Hepatocyte (in vitro differentiated cells): ENCODE measurements at regions not wholly inside any gene's neighbourhood (a gene's known extent, or its start where the extent isn't known, plus 50 kb on each side); places are given as distances from the start of the nearest gene placed in this dataset.

Experiments
- DNase-seq: peaks from one replicate; pipeline ENCODE4 v3.0.0-alpha.2; 2016; ENCODE audit warnings: low spot score
- H2AFZ ChIP-seq: fragments of 200-600 bp; sonication (generic); 2 replicates; pipeline ENCODE4 v1.6.0; 2016; ENCODE audit warnings: antibody characterized with exemption, mild to moderate bottlenecking
- H3K27ac ChIP-seq: fragments of 200-600 bp; sonication (generic); 2 replicates; pipeline ENCODE4 v1.5.1; 2016; ENCODE audit warnings: mild to moderate bottlenecking
- H3K27me3 ChIP-seq: fragments of 200-600 bp; sonication (generic); 2 replicates; pipeline ENCODE4 v1.6.1; 2016
- H3K36me3 ChIP-seq: fragments of 200-600 bp; sonication (generic); replicated peaks from 2 replicates; pipeline ENCODE4 v1.5.1; 2016; ENCODE audit warnings: low read depth; ENCODE audit not compliant: insufficient read depth
- H3K4me1 ChIP-seq: fragments of 200-600 bp; sonication (generic); 2 replicates; pipeline ENCODE4 v1.5.1; 2016; ENCODE audit warnings: mild to moderate bottlenecking, moderate library complexity; ENCODE audit not compliant: insufficient read depth
- H3K4me2 ChIP-seq: fragments of 200-600 bp; sonication (generic); 2 replicates; pipeline ENCODE4 v1.6.0; 2016
- H3K4me3 ChIP-seq: fragments of 200-600 bp; sonication (generic); 2 replicates; pipeline ENCODE4 v1.5.1; 2016; ENCODE audit warnings: mild to moderate bottlenecking
- H3K79me2 ChIP-seq: fragments of 200-600 bp; sonication (generic); 2 replicates; pipeline ENCODE4 v1.6.0; 2017; ENCODE audit warnings: mild to moderate bottlenecking
- H3K9me2 ChIP-seq: fragments of 200-600 bp; sonication (generic); replicated peaks from 2 replicates; pipeline ENCODE4 v1.6.0; 2017; ENCODE audit warnings: mild to moderate bottlenecking; ENCODE audit not compliant: insufficient read depth
- H3K9me3 ChIP-seq: fragments of 200-600 bp; sonication (generic); 2 replicates; pipeline ENCODE4 v1.5.1; 2016; ENCODE audit warnings: low read depth, mild to moderate bottlenecking
- H4K20me1 ChIP-seq: fragments of 200-600 bp; sonication (generic); 2 replicates; pipeline ENCODE4 v1.6.0; 2016; ENCODE audit warnings: mild to moderate bottlenecking; ENCODE audit not compliant: insufficient read depth, poor library complexity, severe bottlenecking
- CTCF ChIP-seq: fragments of 200-600 bp; sonication (generic); IDR thresholded peaks from 2 replicates; pipeline ENCODE4 v1.5.1; 2016; ENCODE audit warnings: antibody characterized with exemption, mild to moderate bottlenecking; ENCODE audit not compliant: poor library complexity
- EZH2 ChIP-seq: fragments of 200-600 bp; sonication (generic); IDR thresholded peaks from 2 replicates; pipeline ENCODE4 v1.6.1; 2016; ENCODE audit warnings: antibody characterized with exemption, mild to moderate bottlenecking, borderline replicate concordance
- EZH2phosphoT487 ChIP-seq: fragments of 200-600 bp; sonication (generic); IDR thresholded peaks from one replicate; pipeline ENCODE4 v1.6.1; 2018; ENCODE audit warnings: antibody characterized with exemption, mild to moderate bottlenecking, low read depth, moderate library complexity; ENCODE audit not compliant: unreplicated experiment, severe bottlenecking
- WGBS: methylation state at CpG from one replicate; pipeline ENCODE4 v1.1.6; 2016; ENCODE audit warnings: low lambda C conversion rate; ENCODE audit errors: missing lambda C conversion rate; 5-methylcytosine and 5-hydroxymethylcytosine counted together

GRCh38 chr3:64859625-64860535 lies 172.1 kb upstream of the ADAMTS9 start:
- no peaks in the 10 kb centered on the region for H3K27me3 ChIP-seq
- no peak overlapping the region for H3K4me3 ChIP-seq
- no peak overlapping the region for H2AFZ ChIP-seq
- DNase-seq, result no peak
- no peaks in the 10 kb centered on the region for H4K20me1 ChIP-seq
- H3K9me2 ChIP-seq, result no peaks in the 10 kb centered on the region
- 85% methylated on average over 6 of the region's 6 CpGs for WGBS
- no peak overlapping the region for H3K27ac ChIP-seq
- H3K4me1 ChIP-seq, result no peaks in the 10 kb centered on the region
- no peaks in the 10 kb centered on the region for H3K36me3 ChIP-seq
- no peaks in the 10 kb centered on the region for H3K9me3 ChIP-seq
- H3K4me2 ChIP-seq, result no peak overlapping the region
- H3K79me2 ChIP-seq, result no peaks in the 10 kb centered on the region
- TF ChIP-seq EZH2 (no peak), EZH2phosphoT487 (no peak), CTCF (no peak)

- no peaks in the 10 kb centered on the region for H3K36me3 ChIP-seq
- H3K27ac ChIP-seq, result no peak overlapping the region
- no peaks in the 10 kb centered on the region for H3K9me2 ChIP-seq
- 70% methylated on average over 3 of the region's 3 CpGs for WGBS
- no peaks in the 10 kb centered on the region for H3K79me2 ChIP-seq
- no peaks in the 10 kb centered on the region for H3K27me3 ChIP-seq
- no peaks in the 10 kb centered on the region for H4K20me1 ChIP-seq
- H3K4me3 ChIP-seq, result no peak overlapping the region
- H3K4me2 ChIP-seq, result no peak overlapping the region
- TF ChIP-seq EZH2, result no peak
- no peak for TF ChIP-seq CTCF
- TF ChIP-seq EZH2phosphoT487, result no peak
- no peak for DNase-seq
- no peaks in the 10 kb centered on the region for H3K4me1 ChIP-seq
- no peak overlapping the region for H2AFZ ChIP-seq
- no peaks in the 10 kb centered on the region for H3K9me3 ChIP-seq
These were observed 169.2 kb upstream of the ADAMTS9 start for GRCh38 chr3:64856977-64857516.

GRCh38 chr3:64856106-64856505 lies 168.3 kb upstream of the ADAMTS9 start:
- H3K27me3 ChIP-seq, result no peaks in the 10 kb centered on the region
- H3K4me3 ChIP-seq, result no peak overlapping the region
- TF ChIP-seq CTCF (no peak), EZH2 (no peak), EZH2phosphoT487 (no peak)
- H4K20me1 ChIP-seq, result no peaks in the 10 kb centered on the region
- H3K4me1 ChIP-seq, result no peaks in the 10 kb centered on the region
- no peak overlapping the region for H2AFZ ChIP-seq
- H3K27ac ChIP-seq, result no peak overlapping the region
- H3K9me2 ChIP-seq, result no peaks in the 10 kb centered on the region
- DNase-seq, result no peak
- no peak overlapping the region for H3K4me2 ChIP-seq
- H3K9me3 ChIP-seq, result no peaks in the 10 kb centered on the region
- WGBS, result 96% methylated on average over 1 of the region's 1 CpG
- H3K79me2 ChIP-seq, result no peaks in the 10 kb centered on the region
- no peaks in the 10 kb centered on the region for H3K36me3 ChIP-seq
